GM10248 (cell line): ENCODE measurements at regions not wholly inside any gene's neighbourhood (a gene's known extent, or its start where the extent isn't known, plus 50 kb on each side); places are given as distances from the start of the nearest gene placed in this dataset.

Experiments used
- CTCF ChIA-PET: fragments of 300-600 bp; sonication (Branson Sonifier 250); formaldehyde crosslinking; extraction: SDS; loops from one replicate; lab custom pipeline; 2021; ENCODE audit warnings: antibody characterized with exemption; lab: Yijun Ruan, JAX
- POLR2A ChIA-PET: fragments of 350-650 bp; sonication (Branson Sonifier 250); formaldehyde crosslinking; extraction: SDS; loops from one replicate; lab custom pipeline; 2020; ENCODE audit warnings: antibody characterized with exemption; lab: Yijun Ruan, JAX
- DNase-seq: peaks from one replicate; pipeline ENCODE4 v3.0.0; 2012; ENCODE audit errors: extremely low spot score
- CTCF ChIP-seq: IDR thresholded peaks from 2 replicates; pipeline ENCODE4 v1.5.1; 2012; ENCODE audit warnings: mild to moderate bottlenecking, low read depth; ENCODE audit errors: extremely low read depth, missing control alignments, control extremely low read depth

- TF ChIP-seq CTCF: no peak
- no peak for DNase-seq
- ChIA-PET CTCF (no interaction called here), POLR2A (no interaction called here)
Observed at GRCh38 chr17:22409160-22409751, 716.9 kb downstream of the KCNJ18 start.

DNA sequence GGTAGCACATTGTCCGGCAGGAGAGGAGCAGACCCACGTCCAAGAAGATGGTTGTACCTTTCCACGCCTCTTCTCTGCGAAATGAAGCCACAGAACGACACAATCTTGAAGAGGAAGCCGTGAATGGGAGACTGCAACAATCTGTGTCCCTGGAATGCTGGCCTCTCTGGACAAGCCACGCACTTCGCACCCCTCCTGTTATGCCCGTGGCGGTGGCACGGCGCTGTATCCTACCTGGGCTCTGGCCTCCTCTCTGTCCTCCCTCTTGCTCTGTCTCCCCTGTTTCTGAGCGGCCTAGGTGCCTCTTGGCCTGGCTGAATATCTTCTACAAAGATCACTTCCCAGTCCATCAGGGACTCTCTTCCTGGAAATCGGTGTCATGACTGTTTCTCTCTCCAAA, 717.8 kb downstream of the KCNJ18 start:
- DNase-seq: no peak
- TF ChIP-seq CTCF: no peak
- POLR2A ChIA-PET: no interaction called here
- CTCF ChIA-PET: no interaction called here

- TF ChIP-seq CTCF: no peak
- DNase-seq: no peak
- CTCF ChIA-PET: no interaction called here
- POLR2A ChIA-PET: no interaction called here
Observed at GRCh38 chr17:22411185-22411784, 719.0 kb downstream of the KCNJ18 start.

DNA sequence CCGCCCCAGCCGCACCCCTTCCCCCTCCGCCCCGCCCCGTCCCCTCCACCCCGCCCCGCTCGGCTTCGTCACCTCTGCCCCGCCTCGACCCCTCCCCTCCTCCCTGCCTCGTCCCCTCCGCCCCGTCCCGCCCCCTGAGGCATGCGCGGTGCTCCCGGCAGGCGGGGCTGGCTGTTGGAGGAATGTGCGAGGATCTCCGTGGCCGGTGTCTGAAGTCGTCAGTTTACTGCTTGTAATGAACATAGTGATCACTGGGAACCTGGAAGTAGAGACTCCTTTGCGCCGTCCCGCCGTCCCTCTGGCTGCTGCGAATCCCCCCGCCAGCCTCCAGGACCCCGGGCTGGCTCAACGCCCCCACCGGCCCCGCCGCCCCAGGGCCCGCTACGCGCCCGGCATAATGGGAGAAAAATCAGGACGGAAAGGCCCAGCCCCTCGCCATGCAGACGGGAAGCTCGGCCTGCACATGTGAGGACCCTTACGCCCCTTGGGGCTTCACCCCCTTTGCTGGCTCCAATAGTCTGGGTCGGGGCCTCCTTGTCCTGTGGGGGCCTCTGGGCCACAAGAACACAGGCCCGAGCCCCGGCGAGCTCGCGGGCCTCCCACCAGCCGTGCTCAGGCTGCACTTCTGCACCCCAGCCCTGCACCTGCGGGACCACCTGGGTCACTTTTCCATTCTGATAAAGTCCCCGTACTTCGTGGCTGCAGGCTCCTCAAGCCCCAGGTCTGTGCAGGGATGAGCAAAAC, 743.1 kb downstream of the KCNJ18 start:
- no peak for TF ChIP-seq CTCF
- ChIA-PET CTCF (no interaction called here), POLR2A (no interaction called here)
- DNase-seq: no peak

DNA sequence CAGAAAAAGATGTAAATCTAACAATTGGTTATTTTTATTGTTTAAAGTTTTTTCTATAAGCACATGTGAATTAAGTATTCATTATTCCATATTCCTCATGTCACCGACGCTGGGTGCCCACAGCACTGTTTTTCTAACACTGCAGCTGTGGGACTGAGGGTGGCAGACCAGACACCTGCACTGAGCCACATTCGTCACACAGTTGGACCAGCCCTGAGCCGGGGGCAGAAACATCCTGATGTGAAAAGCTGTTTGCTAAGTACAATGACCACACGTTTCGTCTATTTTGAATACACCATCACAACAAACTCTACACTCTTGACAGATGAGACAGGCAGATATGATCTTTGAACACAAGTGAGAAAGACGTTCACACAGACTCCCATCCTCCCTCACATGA, 749.5 kb downstream of the KCNJ18 start:
- POLR2A ChIA-PET: no interaction called here
- no peak for TF ChIP-seq CTCF
- no peak for DNase-seq
- CTCF ChIA-PET: no interaction called here

- ChIA-PET CTCF (no interaction called here), POLR2A (no interaction called here)
- no peak for TF ChIP-seq CTCF
- no peak for DNase-seq
Observed at GRCh38 chr17:22443061-22443460, 750.7 kb downstream of the KCNJ18 start.
